ENCODE measurements at regions not wholly inside any gene's neighbourhood (a gene's known extent, or its start where the extent isn't known, plus 50 kb on each side); places are given as distances from the start of the nearest gene placed in this dataset.

DNA sequence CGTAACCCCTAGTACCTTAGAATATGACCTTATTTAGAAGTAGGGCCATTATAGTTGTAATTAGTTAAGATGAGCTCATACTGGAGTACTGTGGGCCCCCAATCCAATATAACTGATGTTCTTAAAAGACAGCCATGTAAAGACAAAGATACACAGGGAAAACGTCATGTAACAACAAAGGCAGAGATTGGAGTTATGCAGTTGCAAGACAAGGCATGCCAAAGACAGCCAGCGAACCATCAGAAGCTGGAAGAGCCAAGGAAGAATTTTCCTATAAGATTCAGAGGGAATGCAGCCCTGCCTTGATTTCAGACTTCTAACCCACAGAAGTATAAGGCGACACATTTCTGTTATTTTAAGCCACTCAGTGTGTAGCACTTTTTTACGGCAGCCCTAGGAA, 55.9 kb upstream of the TLK1 start:
- Histone ChIP-seq H3K36me3 (ENCODE audit: control insufficient read depth, low read depth, low read length) (no peaks in the 10 kb centered on the region), H3K27me3 (ENCODE audit: control insufficient read depth, insufficient read depth, low read length) (no peaks in the 10 kb centered on the region), H3K27ac (ENCODE audit: low read length) (no peak overlapping the region), H3K9ac (ENCODE audit: low read length) (no peak overlapping the region), H3K9me3 (ENCODE audit: control insufficient read depth, low read depth, low read length) (peaks cover 4% of the 10 kb centered on the region), H3K4me3 (ENCODE audit: low read length) (no peak overlapping the region), H3K4me1 (ENCODE audit: control insufficient read depth, low read depth, low read length) (peaks cover 24% of the 10 kb centered on the region)

DNA sequence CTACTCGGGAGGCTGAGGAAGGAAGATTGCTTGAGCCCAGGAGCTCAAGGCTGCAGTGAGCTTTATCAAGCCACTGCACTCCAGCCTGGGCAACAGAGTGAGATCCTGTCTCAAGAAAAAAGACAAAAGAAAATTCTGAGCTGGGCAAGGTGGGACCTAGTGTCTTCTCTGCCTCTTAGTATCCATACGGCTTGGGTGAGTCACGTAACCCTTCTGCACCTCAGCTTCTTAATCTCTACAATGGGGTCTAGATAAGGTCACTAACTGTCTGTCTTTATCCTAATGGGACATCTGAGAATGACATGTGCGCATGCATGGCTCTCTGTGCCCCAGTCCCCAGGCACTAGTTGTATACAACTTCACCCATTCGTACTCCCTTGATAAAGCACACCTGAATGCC, 53.4 kb upstream of the TLK1 start:
- Histone ChIP-seq H3K4me3 (ENCODE audit: low read length) (no peak overlapping the region), H3K4me1 (ENCODE audit: control insufficient read depth, low read depth, low read length) (peaks cover 34% of the 10 kb centered on the region), H3K27me3 (ENCODE audit: control insufficient read depth, insufficient read depth, low read length) (no peaks in the 10 kb centered on the region), H3K9me3 (ENCODE audit: control insufficient read depth, low read depth, low read length) (peaks cover 4% of the 10 kb centered on the region), H3K36me3 (ENCODE audit: control insufficient read depth, low read depth, low read length) (no peaks in the 10 kb centered on the region), H3K27ac (ENCODE audit: low read length) (no peak overlapping the region), H3K9ac (ENCODE audit: low read length) (no peak overlapping the region)

DNA sequence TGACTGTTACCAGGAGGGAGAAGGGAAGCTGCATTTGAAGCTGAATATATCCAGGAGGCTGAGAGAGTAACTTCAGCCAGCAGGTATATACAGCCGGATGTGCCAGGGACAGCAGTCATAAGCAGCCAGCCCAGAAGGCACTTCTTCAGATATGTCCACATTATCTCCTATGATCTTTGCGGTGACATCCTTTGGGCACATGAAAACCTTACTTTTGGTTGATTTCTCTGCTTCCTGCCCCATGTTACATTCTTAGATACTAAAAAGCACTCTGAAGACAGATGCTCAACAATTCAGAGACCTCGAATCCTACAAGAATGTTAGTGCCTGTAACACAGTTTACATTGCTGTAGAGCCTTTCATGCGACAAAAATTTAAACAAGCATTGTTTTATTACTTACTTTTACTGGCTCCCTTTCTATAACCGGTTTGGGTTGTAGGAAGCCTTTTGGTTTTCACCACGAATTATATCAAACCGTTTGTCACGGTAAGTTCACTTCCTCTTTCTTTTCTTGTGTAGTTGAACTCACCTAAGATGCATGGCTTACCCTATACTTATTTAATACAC, 50.3 kb upstream of the TLK1 start:
- Histone ChIP-seq H3K27me3 (ENCODE audit: control insufficient read depth, insufficient read depth, low read length) (no peaks in the 10 kb centered on the region), H3K9me3 (ENCODE audit: control insufficient read depth, low read depth, low read length) (no peaks in the 10 kb centered on the region), H3K4me3 (ENCODE audit: low read length) (no peak overlapping the region), H3K4me1 (ENCODE audit: control insufficient read depth, low read depth, low read length) (peaks cover 28% of the 10 kb centered on the region), H3K27ac (ENCODE audit: low read length) (no peak overlapping the region), H3K9ac (ENCODE audit: low read length) (no peak overlapping the region), H3K36me3 (ENCODE audit: control insufficient read depth, low read depth, low read length) (no peaks in the 10 kb centered on the region)

Data from iPS-18a (cell line).